ENCODE measurements at regions not wholly inside any gene's neighbourhood (a gene's known extent, or its start where the extent isn't known, plus 50 kb on each side); places are given as distances from the start of the nearest gene placed in this dataset.

- Histone ChIP-seq H3K4me1 (ENCODE audit: control insufficient read depth in 1 of 2, insufficient read depth in 2 of 2, low read length in 2 of 2) (peaks cover 90 to 99% of the 10 kb centered on the region in 2 experiments), H3K4me3 (replicated peaks in 1 of 2; ENCODE audit: low read depth in 1 of 2, low read length in 2 of 2) (peak overlapping the region in 1 of 2 experiments; percentile 52; a peak in 2 of 4 replicates), H3K27ac (ENCODE audit: low read depth, low read length) (peak overlapping the region; percentile 100), H3K9me2 (ENCODE audit: insufficient read depth) (no peaks in the 10 kb centered on the region), H3K9me3 (ENCODE audit: control insufficient read depth in 1 of 2, insufficient read depth in 1 of 2, low read depth in 1 of 2, low read length in 2 of 2) (no peaks in the 10 kb centered on the region), H3K79me2 (ENCODE audit: insufficient read depth, low read length) (no peaks in the 10 kb centered on the region), H3K9ac (ENCODE audit: low read length) (peak overlapping the region; percentile 78), H3K4me2 (ENCODE audit: low read length) (peak overlapping the region; percentile 93), H4K20me1 (ENCODE audit: insufficient read depth) (no peaks in the 10 kb centered on the region), H3K27me3 (ENCODE audit: insufficient read depth, low read length) (no peaks in the 10 kb centered on the region), H2AFZ (ENCODE audit: low read depth, low read length, poor library complexity, severe bottlenecking) (no peak overlapping the region), H3K36me3 (ENCODE audit: control insufficient read depth in 1 of 2, insufficient read depth in 2 of 2, low read length in 2 of 2) (no peaks in the 10 kb centered on the region)
- TF ChIP-seq POLR2A (IDR thresholded peaks at IDR 0.05; ENCODE audit: borderline replicate concordance, extremely low read depth, insufficient read depth, insufficient read length) = peak; percentile 9
- TF ChIP-seq MAX (IDR thresholded peaks at IDR 0.05) = no peak
- TF ChIP-seq CEBPB (IDR thresholded peaks at IDR 0.05; ENCODE audit: low read depth) = no peak
- TF ChIP-seq EZH2phosphoT487 (IDR thresholded peaks at IDR 0.05; ENCODE audit: borderline replicate concordance) = no peak
- TF ChIP-seq RAD21 (IDR thresholded peaks at IDR 0.05; ENCODE audit: low read depth) = no peak
- TF ChIP-seq EZH2 (IDR thresholded peaks at IDR 0.05) = no peak
- no peak for TF ChIP-seq FOSL1 (IDR thresholded peaks at IDR 0.05; ENCODE audit: low read depth)
- CTCF ChIA-PET = interaction anchor here (1.0 to 1.7 kb wide), 2 partner anchors 10 to 44 kb away, joined by 3 to 5 read pairs; no protein-coding TSS in a partner anchor
- ATAC-seq (no peak), DNase-seq (ENCODE audit: low read depth, low spot score) (no peak)
- intact Hi-C loops (cut with micrococcal nuclease) = loop anchor here (2.0 to 5.0 kb wide), 2 partner anchors 71 to 85 kb away; partner anchors contain the start of gene IRF2BPL
- no TSS peak for BruUV-seq (replicated peaks)
- POLR2A ChIA-PET = interaction anchor here (0.7 to 1.6 kb wide), 4 partner anchors 8 to 83 kb away, joined by 3 to 4 read pairs (median 3); no protein-coding TSS in a partner anchor
- RAD21 ChIA-PET (ENCODE audit: low non-redundant PET in 1 of 2, low total read pairs in 2 of 2, uncharacterized antibody in 2 of 2, unreplicated experiment in 2 of 2) = no interaction called here
These were observed 71.2 kb downstream of the IRF2BPL start for GRCh38 chr14:76957224-76957891.
